H1 (cell line): ENCODE measurements at regions not wholly inside any gene's neighbourhood (a gene's known extent, or its start where the extent isn't known, plus 50 kb on each side); places are given as distances from the start of the nearest gene placed in this dataset.

Source experiments
- ASH2L ChIP-seq: fragments of 200-600, 300-600 bp; sonication (generic); IDR thresholded peaks from one replicate; pipeline ENCODE4 v1.7.1; 2017; ENCODE audit warnings: low read length
- CHD7 ChIP-seq: fragments of 300-600 bp; sonication (generic); IDR thresholded peaks from 2 replicates; pipeline ENCODE4 v1.7.1; 2012; ENCODE audit warnings: low read length, moderate library complexity, mild to moderate bottlenecking, inconsistent platforms; ENCODE audit not compliant: insufficient replicate concordance
- EZH2 ChIP-seq: fragments of 200-600 bp; sonication (generic); IDR thresholded peaks from 2 replicates; pipeline ENCODE4 v1.7.1; 2012; ENCODE audit warnings: low read depth, mild to moderate bottlenecking, moderate library complexity, low read length, inconsistent platforms; ENCODE audit not compliant: severe bottlenecking
- HDAC2 ChIP-seq, 2 experiments: fragments of 300-600 bp in 1 of 2; sonication (generic) in 1 of 2; IDR thresholded peaks; 2 replicates each; pipeline ENCODE4 v1.6.1; 2011 to 2012; ENCODE audit warnings: low read depth in 2 of 2, low read length in 2 of 2, mild to moderate bottlenecking in 2 of 2, moderate library complexity in 2 of 2, borderline replicate concordance in 1 of 2, inconsistent platforms in 1 of 2
- KDM1A ChIP-seq: fragments of 200-600, 300-600 bp; sonication (generic); IDR thresholded peaks from 2 replicates; pipeline ENCODE4 v1.7.1; 2016; ENCODE audit warnings: mild to moderate bottlenecking, low read length, borderline replicate concordance
- SIN3A ChIP-seq, 2 experiments: IDR thresholded peaks in 1 of 2; conservative IDR thresholded peaks in 1 of 2; 2 replicates each; pipeline ENCODE4 v1.6.1; 2011 to 2012; ENCODE audit warnings: low read length in 2 of 2, improper control_type of control experiment in 1 of 2, low read depth in 1 of 2, mild to moderate bottlenecking in 1 of 2

DNA sequence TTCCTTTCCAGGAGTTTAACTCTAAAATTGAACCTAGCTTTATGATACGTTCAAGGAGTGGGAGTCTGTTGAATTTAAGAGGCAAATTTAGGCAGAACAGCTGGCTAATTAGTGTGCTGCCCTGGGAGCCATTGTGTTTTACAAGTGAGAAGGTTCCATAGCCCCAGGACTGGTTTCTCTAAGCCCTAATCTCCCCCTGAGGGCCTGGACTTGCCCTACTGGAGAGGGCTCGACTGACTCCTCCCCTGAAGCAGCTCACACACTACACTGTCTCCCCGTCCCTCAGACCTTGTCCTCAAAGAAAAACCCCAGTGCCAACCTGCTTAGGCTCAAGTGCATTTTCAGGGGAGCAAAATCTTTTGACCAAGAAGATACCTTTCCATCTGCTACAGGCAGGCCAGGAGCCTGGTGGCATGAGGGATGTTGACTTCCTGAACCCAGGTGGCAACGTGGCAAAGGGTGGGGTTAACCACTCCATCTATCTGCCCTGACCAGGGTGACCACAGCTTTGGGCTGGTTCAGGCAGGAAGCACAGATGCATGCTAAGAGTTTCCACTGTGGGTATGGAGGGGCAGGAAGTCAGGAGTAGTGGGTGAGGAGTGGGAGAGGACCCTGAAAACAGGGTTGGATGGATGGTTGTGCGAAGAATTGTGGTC is 68.9 kb upstream of the CARD11 start (continued):
- TF ChIP-seq CHD7 (no peak), SIN3A (conservative IDR thresholded peaks at IDR 0.05 in 1 of 2, IDR thresholded peaks at IDR 0.05 in 1 of 2; ENCODE audit: low read depth in 1 of 2, low read length in 2 of 2) (no peak), KDM1A (no peak), EZH2 (no peak), ASH2L (no peak), HDAC2 (IDR thresholded peaks at IDR 0.05; ENCODE audit: borderline replicate concordance in 1 of 2, low read depth in 2 of 2, low read length in 2 of 2) (no peak)
